Keratinocyte (primary cell): ENCODE measurements at regions not wholly inside any gene's neighbourhood (a gene's known extent, or its start where the extent isn't known, plus 50 kb on each side); places are given as distances from the start of the nearest gene placed in this dataset.

Experiments used
- DNase-seq: peaks from one replicate; pipeline ENCODE4 v3.0.0-alpha.2; 2011; ENCODE audit warnings: low read depth, missing footprints, low spot score
- FAIRE-seq: peaks from 2 replicates; lab custom pipeline; 2011; peaks lifted over from hg19 to GRCh38; lab: Jason Lieb, UNC
- H2AFZ ChIP-seq: 2 replicates; pipeline ENCODE4 v1.6.0; 2012; ENCODE audit warnings: low read length, control low read depth, inconsistent platforms; ENCODE audit not compliant: control insufficient read depth
- H3K27ac ChIP-seq: 2 replicates; pipeline ENCODE4 v1.5.1; 2011; ENCODE audit warnings: low read length; ENCODE audit not compliant: control insufficient read depth, insufficient read depth
- H3K27me3 ChIP-seq: 3 replicates; pipeline ENCODE4 v1.6.0; 2011; ENCODE audit warnings: low read length; ENCODE audit not compliant: control insufficient read depth, insufficient read depth; ENCODE audit errors: extremely low read depth
- H3K36me3 ChIP-seq, 2 experiments: 2 replicates in 1 of 2; 3 replicates in 1 of 2; pipeline ENCODE4 v1.5.1; 2011; ENCODE audit warnings: low read length in 2 of 2, mild to moderate bottlenecking in 1 of 2; ENCODE audit not compliant: control insufficient read depth in 2 of 2, insufficient read depth in 2 of 2; ENCODE audit errors: extremely low read depth in 1 of 2
- H3K4me1 ChIP-seq: 3 replicates; pipeline ENCODE4 v1.5.1; 2011; ENCODE audit warnings: low read length; ENCODE audit not compliant: control insufficient read depth, insufficient read depth; ENCODE audit errors: extremely low read depth
- H3K4me2 ChIP-seq: 3 replicates; pipeline ENCODE4 v1.6.0; 2011; ENCODE audit warnings: low read depth, low read length; ENCODE audit not compliant: control insufficient read depth, insufficient read depth; ENCODE audit errors: extremely low read depth
- H3K4me3 ChIP-seq, 3 experiments: fragments of 200-600 bp in 1 of 3; sonication (generic) in 1 of 3; 2 replicates in 2 of 3; 3 replicates in 1 of 3; pipeline ENCODE4 v1.5.1; 2011 to 2016; ENCODE audit warnings: low read length in 3 of 3, mild to moderate bottlenecking in 3 of 3, control low read depth in 2 of 3, inconsistent platforms in 1 of 3, low read depth in 1 of 3, mixed read lengths in 1 of 3, mixed run types in 1 of 3, moderate library complexity in 1 of 3; ENCODE audit not compliant: control insufficient read depth in 2 of 3, insufficient read depth in 2 of 3; ENCODE audit errors: extremely low read depth in 1 of 3
- H3K79me2 ChIP-seq: 2 replicates; pipeline ENCODE4 v1.6.0; 2012; ENCODE audit warnings: low read length; ENCODE audit not compliant: control insufficient read depth, insufficient read depth
- H3K9ac ChIP-seq: 3 replicates; pipeline ENCODE4 v1.6.0; 2011; ENCODE audit warnings: low read length; ENCODE audit not compliant: control insufficient read depth, insufficient read depth; ENCODE audit errors: extremely low read depth
- H3K9me1 ChIP-seq: 3 replicates; pipeline ENCODE4 v1.6.0; 2011; ENCODE audit warnings: low read length; ENCODE audit not compliant: control insufficient read depth, insufficient read depth; ENCODE audit errors: extremely low read depth
- H3K9me3 ChIP-seq: 2 replicates; pipeline ENCODE4 v1.5.1; 2012; ENCODE audit warnings: low read depth, low read length; ENCODE audit not compliant: control insufficient read depth
- H4K20me1 ChIP-seq: 3 replicates; pipeline ENCODE4 v1.6.0; 2011; ENCODE audit warnings: low read length; ENCODE audit not compliant: control insufficient read depth, insufficient read depth; ENCODE audit errors: extremely low read depth
- CTCF ChIP-seq, 3 experiments: IDR thresholded peaks in 1 of 3; conservative IDR thresholded peaks in 1 of 3; optimal IDR thresholded peaks in 1 of 3; 2 replicates in 2 of 3; 3 replicates in 1 of 3; pipeline versions ENCODE3 to v1.5.1; 2011; ENCODE audit warnings: low read length in 3 of 3, mild to moderate bottlenecking in 3 of 3, moderate library complexity in 2 of 3, control low read depth in 1 of 3, inconsistent platforms in 1 of 3; ENCODE audit not compliant: insufficient read depth in 2 of 3; ENCODE audit errors: extremely low read depth in 1 of 3
- EZH2 ChIP-seq: IDR thresholded peaks from one replicate; pipeline ENCODE4 v1.6.1; 2012; ENCODE audit warnings: inconsistent platforms, mild to moderate bottlenecking, low read length, moderate library complexity
- dilution Hi-C: fragments of 300-500 bp; cut with MboI; formaldehyde crosslinking; loops from one replicate; pipeline ENCODE4 v1.7.0; 2020; ENCODE audit warnings: low sequenced_read_pairs; ENCODE audit not compliant: extremely low pct_ligation_motif_present

GRCh38 chr20:40218971-40219370, 470.1 kb downstream of the MAFB start:
- dilution Hi-C loops, result no loop called here
- no peak overlapping the region for H3K4me3 ChIP-seq

GRCh38 chr20:40218316-40218969, 470.6 kb downstream of the MAFB start:
- Histone ChIP-seq H4K20me1 (no peaks in the 10 kb centered on the region), H2AFZ (no peak overlapping the region), H3K27me3 (no peaks in the 10 kb centered on the region), H3K79me2 (no peaks in the 10 kb centered on the region), H3K9me3 (no peaks in the 10 kb centered on the region), H3K9me1 (no peaks in the 10 kb centered on the region), H3K36me3 (no peaks in the 10 kb centered on the region), H3K27ac (no peak overlapping the region), H3K4me3 (no peak overlapping the region), H3K9ac (no peak overlapping the region), H3K4me1 (no peaks in the 10 kb centered on the region), H3K4me2 (no peak overlapping the region)
- no peak for FAIRE-seq
- TF ChIP-seq CTCF (optimal IDR thresholded peaks at IDR 0.05 in 1 of 3, IDR thresholded peaks at IDR 0.05 in 1 of 3, conservative IDR thresholded peaks at IDR 0.05 in 1 of 3; ENCODE audit: extremely low read depth in 1 of 3, insufficient read depth in 2 of 3, low read length in 3 of 3) (no peak), EZH2 (no peak)
- dilution Hi-C loops, result no loop called here
- DNase-seq, result no peak

More at GRCh38 chr20:40218971-40219370, 470.1 kb downstream of the MAFB start:
- FAIRE-seq (no peak), DNase-seq (no peak)
- Histone ChIP-seq H3K9ac (no peak overlapping the region), H3K9me3 (no peaks in the 10 kb centered on the region), H3K36me3 (no peaks in the 10 kb centered on the region), H3K27ac (no peak overlapping the region), H3K4me2 (no peak overlapping the region), H3K4me1 (no peaks in the 10 kb centered on the region), H2AFZ (no peak overlapping the region), H4K20me1 (no peaks in the 10 kb centered on the region), H3K79me2 (no peaks in the 10 kb centered on the region), H3K9me1 (no peaks in the 10 kb centered on the region), H3K27me3 (no peaks in the 10 kb centered on the region)
- TF ChIP-seq EZH2, result no peak
- no peak for TF ChIP-seq CTCF (optimal IDR thresholded peaks at IDR 0.05 in 1 of 3, IDR thresholded peaks at IDR 0.05 in 1 of 3, conservative IDR thresholded peaks at IDR 0.05 in 1 of 3; ENCODE audit: extremely low read depth in 1 of 3, insufficient read depth in 2 of 3, low read length in 3 of 3)
